GM23248 (cell line): ENCODE measurements at regions not wholly inside any gene's neighbourhood (a gene's known extent, or its start where the extent isn't known, plus 50 kb on each side); places are given as distances from the start of the nearest gene placed in this dataset.

ENCODE experiments used
- DNase-seq: peaks from one replicate; pipeline ENCODE4 v3.0.0-alpha.2; 2015
- H2AFZ ChIP-seq: fragments of 200-600 bp; sonication (generic); 2 replicates; pipeline ENCODE4 v1.6.1; 2016; ENCODE audit warnings: antibody characterized with exemption
- H3F3A ChIP-seq: fragments of 200-600 bp; sonication (generic); 2 replicates; pipeline ENCODE4 v1.6.1; 2016; ENCODE audit warnings: mild to moderate bottlenecking, antibody characterized with exemption, mixed run types; ENCODE audit not compliant: insufficient read depth
- H3K27ac ChIP-seq: fragments of 200-600 bp; sonication (generic); 2 replicates; pipeline ENCODE4 v1.5.1; 2016; ENCODE audit warnings: mild to moderate bottlenecking
- H3K27me3 ChIP-seq: fragments of 200-600 bp; sonication (generic); replicated peaks from 2 replicates; pipeline ENCODE4 v1.6.1; 2016; ENCODE audit warnings: mild to moderate bottlenecking; ENCODE audit not compliant: insufficient read depth
- H3K36me3 ChIP-seq: fragments of 200-600 bp; sonication (generic); 2 replicates; pipeline ENCODE4 v1.6.1; 2016; ENCODE audit warnings: low read depth, mild to moderate bottlenecking
- H3K4me1 ChIP-seq: fragments of 200-600 bp; sonication (generic); 2 replicates; pipeline ENCODE4 v1.6.1; 2016; ENCODE audit warnings: mild to moderate bottlenecking; ENCODE audit not compliant: insufficient read depth
- H3K4me2 ChIP-seq: fragments of 200-600 bp; sonication (generic); one replicate; pipeline ENCODE4 v1.6.1; 2016; ENCODE audit warnings: mild to moderate bottlenecking; ENCODE audit not compliant: unreplicated experiment
- H3K4me3 ChIP-seq: fragments of 200-600 bp; sonication (generic); 2 replicates; pipeline ENCODE4 v1.5.1; 2016; ENCODE audit warnings: mild to moderate bottlenecking
- H3K79me2 ChIP-seq: fragments of 200-600 bp; sonication (generic); 2 replicates; pipeline ENCODE4 v1.6.1; 2016; ENCODE audit warnings: mild to moderate bottlenecking; ENCODE audit not compliant: insufficient read depth
- H3K9ac ChIP-seq: fragments of 200-600 bp; sonication (generic); 2 replicates; pipeline ENCODE4 v1.6.1; 2016; ENCODE audit warnings: mild to moderate bottlenecking
- H3K9me2 ChIP-seq: fragments of 200-600 bp; sonication (generic); 2 replicates; pipeline ENCODE4 v1.6.1; 2016; ENCODE audit warnings: mixed run types, mild to moderate bottlenecking, moderate library complexity; ENCODE audit not compliant: insufficient read depth
- H3K9me3 ChIP-seq: fragments of 200-600 bp; sonication (generic); one replicate; pipeline ENCODE4 v1.6.1; 2017; ENCODE audit warnings: low read depth
- H4K20me1 ChIP-seq: fragments of 200-600 bp; sonication (generic); 2 replicates; pipeline ENCODE4 v1.6.0; 2016; ENCODE audit not compliant: insufficient read depth
- EZH2 ChIP-seq: fragments of 200-600 bp; sonication (generic); IDR thresholded peaks from 2 replicates; pipeline ENCODE4 v1.6.1; 2018; ENCODE audit warnings: antibody characterized with exemption, mild to moderate bottlenecking; ENCODE audit not compliant: insufficient read depth, poor library complexity, severe bottlenecking
- EZH2phosphoT487 ChIP-seq: fragments of 200-600 bp; sonication (generic); IDR thresholded peaks from 2 replicates; pipeline ENCODE4 v1.6.1; 2018; ENCODE audit warnings: antibody characterized with exemption, moderate library complexity, mild to moderate bottlenecking, low read depth; ENCODE audit not compliant: insufficient read depth
- WGBS, 2 experiments: methylation state at CpG; one replicate each; pipeline ENCODE4 v1.1.6; 2015 to 2017; ENCODE audit warnings: low lambda C conversion rate in 2 of 2, low coverage in 1 of 2; ENCODE audit errors: missing lambda C conversion rate in 2 of 2; 5-methylcytosine and 5-hydroxymethylcytosine counted together
- in situ Hi-C: fragments of 300-500 bp; cut with MboI; formaldehyde crosslinking; loops from 2 replicates; pipeline ENCODE4 v1.15.0; 2020

GRCh38 chr2:145076085-145076484, 556.2 kb upstream of the ZEB2 start:
- no peak overlapping the region for H3K4me3 ChIP-seq
- WGBS, 2 experiments, result 63 to 71% methylated on average over 1 of the region's 1 CpG
- H2AFZ ChIP-seq, result no peak overlapping the region
- no peak for DNase-seq
- in situ Hi-C loops, result no loop called here
- H3K9ac ChIP-seq, result no peak overlapping the region
- H3K4me1 ChIP-seq, result peaks cover 14% of the 10 kb centered on the region
- no peaks in the 10 kb centered on the region for H3K27me3 ChIP-seq
- no peak overlapping the region for H3K4me2 ChIP-seq
- H3K36me3 ChIP-seq, result no peaks in the 10 kb centered on the region
- H3K9me2 ChIP-seq, result no peaks in the 10 kb centered on the region
- H3F3A ChIP-seq, result no peaks in the 10 kb centered on the region
- TF ChIP-seq EZH2 (no peak), EZH2phosphoT487 (no peak)
- no peak overlapping the region for H3K27ac ChIP-seq
- H3K9me3 ChIP-seq, result no peaks in the 10 kb centered on the region
- no peaks in the 10 kb centered on the region for H3K79me2 ChIP-seq
- H4K20me1 ChIP-seq, result no peaks in the 10 kb centered on the region

GRCh38 chr2:145075454-145076062, 555.6 kb upstream of the ZEB2 start:
- in situ Hi-C loops, result no loop called here
- no peaks in the 10 kb centered on the region for H3K79me2 ChIP-seq
- no peak overlapping the region for H3K9ac ChIP-seq
- H3F3A ChIP-seq, result no peaks in the 10 kb centered on the region
- peaks cover 14% of the 10 kb centered on the region for H3K4me1 ChIP-seq
- no peak overlapping the region for H3K4me3 ChIP-seq
- no peaks in the 10 kb centered on the region for H4K20me1 ChIP-seq
- H3K9me3 ChIP-seq, result no peaks in the 10 kb centered on the region
- no peak for TF ChIP-seq EZH2
- no peak for TF ChIP-seq EZH2phosphoT487
- H3K27me3 ChIP-seq, result no peaks in the 10 kb centered on the region
- H3K9me2 ChIP-seq, result no peaks in the 10 kb centered on the region
- no peak overlapping the region for H3K4me2 ChIP-seq
- no peaks in the 10 kb centered on the region for H3K36me3 ChIP-seq
- no peak overlapping the region for H2AFZ ChIP-seq
- DNase-seq, result no peak
- H3K27ac ChIP-seq, result no peak overlapping the region
- 95% methylated on average over 1 of the region's 1 CpG for WGBS, 2 experiments

GRCh38 chr2:145070703-145071102, 550.8 kb upstream of the ZEB2 start:
- in situ Hi-C loops, result no loop called here
- H3K4me1 ChIP-seq, result peaks cover 21% of the 10 kb centered on the region
- H3K27ac ChIP-seq, result no peak overlapping the region
- H3K4me2 ChIP-seq, result no peak overlapping the region
- no peak overlapping the region for H2AFZ ChIP-seq
- no peaks in the 10 kb centered on the region for H3K9me2 ChIP-seq
- DNase-seq, result no peak
- H3K9me3 ChIP-seq, result no peaks in the 10 kb centered on the region
- no peak overlapping the region for H3K9ac ChIP-seq
- H3K79me2 ChIP-seq, result no peaks in the 10 kb centered on the region
- no peak for TF ChIP-seq EZH2
- no peak for TF ChIP-seq EZH2phosphoT487
- H3K36me3 ChIP-seq, result no peaks in the 10 kb centered on the region
- no peaks in the 10 kb centered on the region for H4K20me1 ChIP-seq
- H3K4me3 ChIP-seq, result no peak overlapping the region
- no peaks in the 10 kb centered on the region for H3K27me3 ChIP-seq
- H3F3A ChIP-seq, result no peaks in the 10 kb centered on the region

GRCh38 chr2:145068509-145068908, 548.6 kb upstream of the ZEB2 start:
- Histone ChIP-seq H3K27me3 (no peaks in the 10 kb centered on the region), H3K9ac (no peak overlapping the region), H3K36me3 (no peaks in the 10 kb centered on the region), H3K4me3 (no peak overlapping the region), H3K9me2 (no peaks in the 10 kb centered on the region), H3K79me2 (no peaks in the 10 kb centered on the region), H3F3A (no peaks in the 10 kb centered on the region), H3K9me3 (no peaks in the 10 kb centered on the region), H2AFZ (no peak overlapping the region), H3K4me2 (no peak overlapping the region), H3K4me1 (peaks cover 23% of the 10 kb centered on the region), H3K27ac (no peak overlapping the region), H4K20me1 (no peaks in the 10 kb centered on the region)
- no peak for TF ChIP-seq EZH2
- TF ChIP-seq EZH2phosphoT487, result no peak
- WGBS, 2 experiments, result 68 to 71% methylated on average over 2 of the region's 2 CpGs
- in situ Hi-C loops, result no loop called here
- no peak for DNase-seq

- Histone ChIP-seq H2AFZ (no peak overlapping the region), H3K9me3 (no peaks in the 10 kb centered on the region), H4K20me1 (no peaks in the 10 kb centered on the region), H3K27ac (no peak overlapping the region), H3K4me1 (peaks cover 23% of the 10 kb centered on the region), H3K79me2 (no peaks in the 10 kb centered on the region), H3K4me2 (no peak overlapping the region), H3K9ac (no peak overlapping the region), H3K27me3 (no peaks in the 10 kb centered on the region), H3K4me3 (no peak overlapping the region), H3K36me3 (no peaks in the 10 kb centered on the region), H3F3A (no peaks in the 10 kb centered on the region), H3K9me2 (no peaks in the 10 kb centered on the region)
- 61 to 63% methylated on average over 6 of the region's 6 CpGs for WGBS, 2 experiments
- in situ Hi-C loops, result no loop called here
- DNase-seq, result no peak
- TF ChIP-seq EZH2phosphoT487 (no peak), EZH2 (no peak)
Measured at GRCh38 chr2:145067549-145068030, 547.7 kb upstream of the ZEB2 start.
